Astrocyte (in vitro differentiated cells and primary cell): ENCODE measurements at regions not wholly inside any gene's neighbourhood (a gene's known extent, or its start where the extent isn't known, plus 50 kb on each side); places are given as distances from the start of the nearest gene placed in this dataset.

Source experiments
- EZH2 ChIP-seq: IDR thresholded peaks from 2 replicates; pipeline ENCODE4 v1.6.1; 2012; ENCODE audit warnings: mild to moderate bottlenecking, low read length, inconsistent platforms; ENCODE audit not compliant: insufficient read depth
- TF ChIP-seq, protein P1 (sequence below): IDR thresholded peaks from 2 replicates; pipeline ENCODE4 v1.5.1; 2011; ENCODE audit warnings: low read depth, mild to moderate bottlenecking, inconsistent platforms, low read length, moderate library complexity; ENCODE audit not compliant: insufficient read depth

DNA sequence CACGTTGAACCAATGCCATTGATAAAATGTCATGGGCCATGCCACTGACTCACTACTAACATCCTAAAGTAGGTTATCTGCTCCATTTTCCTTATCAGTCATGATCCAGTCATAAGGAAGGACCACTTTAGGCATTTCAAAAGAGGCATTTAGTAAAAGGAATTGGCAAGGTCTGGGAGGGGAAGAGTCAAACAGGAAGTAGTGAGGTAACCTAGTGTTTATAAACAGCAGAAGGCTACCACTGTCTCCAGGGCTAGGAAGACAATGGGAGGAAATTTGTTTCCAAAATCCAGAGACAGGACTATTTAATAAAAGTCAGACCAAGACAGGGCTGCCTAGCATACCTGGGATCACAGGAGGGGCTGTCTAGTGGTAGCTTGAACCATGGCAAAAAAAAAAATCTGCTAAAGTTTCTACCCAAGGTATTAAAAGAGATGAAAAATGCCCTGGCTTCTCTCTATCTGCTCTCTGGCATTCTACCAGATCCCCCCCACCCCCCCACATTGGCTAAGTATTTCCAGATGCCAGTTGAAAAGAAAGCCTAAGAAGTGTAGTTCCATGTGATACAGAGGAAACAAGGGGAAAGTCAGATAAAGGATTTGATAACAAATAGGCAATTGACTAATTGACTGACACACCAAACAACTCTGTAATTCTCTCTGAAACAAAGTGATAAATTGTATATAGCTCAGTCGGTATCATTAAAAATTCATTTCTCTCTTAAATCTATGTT lies 50.4 kb upstream of the C11orf87 start:
- TF ChIP-seq, protein P1, sequence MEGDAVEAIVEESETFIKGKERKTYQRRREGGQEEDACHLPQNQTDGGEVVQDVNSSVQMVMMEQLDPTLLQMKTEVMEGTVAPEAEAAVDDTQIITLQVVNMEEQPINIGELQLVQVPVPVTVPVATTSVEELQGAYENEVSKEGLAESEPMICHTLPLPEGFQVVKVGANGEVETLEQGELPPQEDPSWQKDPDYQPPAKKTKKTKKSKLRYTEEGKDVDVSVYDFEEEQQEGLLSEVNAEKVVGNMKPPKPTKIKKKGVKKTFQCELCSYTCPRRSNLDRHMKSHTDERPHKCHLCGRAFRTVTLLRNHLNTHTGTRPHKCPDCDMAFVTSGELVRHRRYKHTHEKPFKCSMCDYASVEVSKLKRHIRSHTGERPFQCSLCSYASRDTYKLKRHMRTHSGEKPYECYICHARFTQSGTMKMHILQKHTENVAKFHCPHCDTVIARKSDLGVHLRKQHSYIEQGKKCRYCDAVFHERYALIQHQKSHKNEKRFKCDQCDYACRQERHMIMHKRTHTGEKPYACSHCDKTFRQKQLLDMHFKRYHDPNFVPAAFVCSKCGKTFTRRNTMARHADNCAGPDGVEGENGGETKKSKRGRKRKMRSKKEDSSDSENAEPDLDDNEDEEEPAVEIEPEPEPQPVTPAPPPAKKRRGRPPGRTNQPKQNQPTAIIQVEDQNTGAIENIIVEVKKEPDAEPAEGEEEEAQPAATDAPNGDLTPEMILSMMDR: no peak
- TF ChIP-seq EZH2: no peak
